ENCODE measurements at regions not wholly inside any gene's neighbourhood (a gene's known extent, or its start where the extent isn't known, plus 50 kb on each side); places are given as distances from the start of the nearest gene placed in this dataset.

GRCh38 chr1:162913345-162913744, 52.4 kb upstream of the CCDC190 start:
- TF ChIP-seq CTCF (conservative IDR thresholded peaks at IDR 0.05; ENCODE audit: low read depth, low read length), result no peak
- no peak for TF ChIP-seq EZH2 (IDR thresholded peaks at IDR 0.05; ENCODE audit: borderline replicate concordance, low read depth, low read length, poor library complexity, severe bottlenecking)
